ENCODE measurements at regions not wholly inside any gene's neighbourhood (a gene's known extent, or its start where the extent isn't known, plus 50 kb on each side); places are given as distances from the start of the nearest gene placed in this dataset.

DNA sequence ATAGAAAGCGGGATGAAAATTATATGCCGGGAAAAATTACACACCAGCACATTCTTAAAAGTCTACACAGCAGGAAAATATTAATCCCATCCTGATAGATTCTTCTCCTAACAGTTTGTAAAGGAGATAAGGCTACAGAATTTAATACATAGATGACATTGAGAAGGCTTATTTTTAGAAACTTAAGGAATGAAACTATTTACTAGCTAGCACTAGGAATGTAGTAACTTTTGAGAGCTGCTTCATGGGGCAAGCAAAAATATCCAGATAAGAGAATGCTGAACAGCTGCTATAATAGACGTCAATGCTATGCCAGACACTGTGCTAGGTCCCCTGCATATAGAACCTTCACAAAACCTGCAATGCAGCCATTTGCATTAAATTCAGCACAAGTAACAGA is 912.7 kb upstream of the NR2F2 start:
- DNase-seq = no peak

DNA sequence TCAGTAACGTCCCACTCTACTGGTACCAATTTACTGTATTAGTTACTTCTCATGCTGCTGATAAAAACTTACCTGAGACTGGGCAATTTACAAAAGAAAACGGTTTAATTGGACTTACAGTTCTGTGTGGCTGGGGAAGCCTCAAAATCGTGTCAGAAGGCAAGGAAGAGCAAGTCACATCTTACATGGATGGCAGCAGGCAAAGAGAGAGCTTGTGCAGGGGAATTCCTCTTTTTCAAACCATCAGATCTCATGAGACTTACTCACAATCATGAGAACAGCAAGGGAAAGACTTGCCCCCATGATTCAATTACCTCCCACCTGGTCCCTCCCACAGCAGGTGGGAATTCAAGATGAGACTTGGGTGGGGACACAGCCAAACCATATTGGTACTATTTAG is 908.2 kb upstream of the NR2F2 start:
- DNase-seq = no peak

DNA sequence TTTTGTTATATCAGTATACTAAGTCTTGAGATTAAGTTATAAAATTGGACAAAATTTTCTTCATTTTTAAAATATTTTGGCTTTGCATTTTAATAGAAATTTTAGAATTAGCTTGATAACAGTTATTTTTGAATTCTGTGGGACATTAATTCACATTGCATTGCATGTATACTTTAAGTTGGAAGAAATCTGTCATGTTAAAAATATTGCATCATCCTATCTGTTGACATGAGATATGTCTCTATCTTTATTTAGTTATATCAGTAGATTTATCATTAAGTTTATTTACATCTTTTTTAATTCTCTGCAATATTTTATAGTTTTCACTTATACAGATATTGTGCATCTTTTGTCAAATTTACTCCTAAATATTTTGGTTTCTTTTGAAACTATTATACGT is 904.6 kb upstream of the NR2F2 start:
- DNase-seq = no peak

DNA sequence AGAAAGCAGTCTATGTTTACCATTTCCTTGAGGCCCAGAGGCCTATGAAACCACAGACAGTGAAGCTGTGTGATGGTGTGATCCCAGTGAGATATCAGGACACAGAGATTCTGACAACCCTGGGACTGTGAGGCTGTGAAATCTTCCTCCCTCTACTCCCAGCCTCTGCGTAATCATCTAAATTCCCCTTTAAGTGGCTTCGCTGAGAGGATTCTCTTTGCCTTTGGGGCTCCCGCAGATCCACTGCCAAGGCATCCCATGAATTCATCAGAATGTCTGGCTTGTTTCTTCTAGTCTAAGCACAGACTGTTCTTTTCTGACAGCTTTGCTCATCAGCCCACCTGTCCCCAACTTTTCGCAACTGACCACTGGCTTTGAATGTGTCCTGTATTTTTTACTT is 901.2 kb upstream of the NR2F2 start:
- DNase-seq = no peak

DNA sequence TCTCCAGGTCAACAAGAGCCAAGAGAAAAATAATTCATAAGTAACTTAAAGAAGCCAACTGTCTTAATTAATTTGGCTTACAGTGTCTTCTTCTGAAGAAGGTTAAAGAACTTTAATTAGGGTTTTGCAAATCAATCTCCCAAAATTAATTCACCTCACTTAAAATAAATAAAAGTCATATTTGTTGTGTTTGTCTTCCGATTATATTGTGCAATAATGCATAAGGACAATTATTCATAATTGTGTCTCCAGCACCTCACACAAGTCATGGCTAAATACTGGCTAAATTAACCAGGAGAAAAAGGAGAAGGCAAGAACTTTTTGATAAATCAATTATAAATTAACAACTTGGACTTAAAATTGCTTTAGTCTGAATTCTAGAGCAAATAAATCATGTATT is 899.0 kb upstream of the NR2F2 start:
- DNase-seq = no peak

DNA sequence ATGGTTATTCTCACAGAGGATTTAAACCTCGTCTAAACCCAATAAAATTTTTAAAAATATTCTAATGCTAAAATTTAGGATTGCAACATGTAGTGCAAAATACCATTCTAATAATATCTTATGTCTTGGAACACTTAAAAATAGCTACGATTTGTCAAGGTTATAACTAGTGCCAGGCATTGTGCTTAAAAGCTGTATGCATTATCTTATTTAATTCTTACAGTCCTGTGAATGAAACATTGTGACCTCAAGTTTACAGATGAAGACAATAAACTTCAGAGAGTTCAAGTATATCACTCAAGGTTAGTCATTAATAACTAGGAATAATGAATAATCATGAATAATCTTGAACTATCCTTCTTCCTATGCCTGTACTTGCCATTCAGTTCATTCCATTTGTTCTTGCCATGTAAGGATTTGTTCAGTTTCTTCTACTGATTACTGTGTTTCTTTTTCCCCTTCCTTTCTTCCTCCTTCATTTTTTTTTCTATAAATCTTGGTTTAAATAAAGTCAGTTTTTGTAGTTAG is 897.6 kb upstream of the NR2F2 start:
- no peak for DNase-seq

DNA sequence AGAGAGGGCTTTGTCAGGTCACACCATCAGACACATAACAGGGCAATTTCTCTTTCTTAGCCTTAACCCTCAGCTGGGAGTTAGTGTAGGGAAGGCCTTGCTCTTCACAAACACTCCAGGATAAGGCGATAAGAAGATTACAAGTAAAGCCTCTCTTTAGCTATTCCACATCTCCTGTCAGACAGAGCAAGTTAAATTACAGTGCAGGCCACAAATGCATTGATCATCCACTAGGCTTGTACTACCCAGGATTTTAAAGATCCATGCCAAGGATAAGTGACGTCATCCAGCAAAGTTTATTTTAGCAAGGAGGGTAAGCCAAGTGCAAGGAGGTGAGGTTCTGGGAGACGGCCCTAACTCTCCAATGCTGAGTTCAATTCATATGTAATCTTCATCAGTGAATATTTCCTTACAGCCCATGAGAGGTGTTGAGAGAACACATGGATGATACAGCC is 890.6 kb upstream of the NR2F2 start:
- no peak for DNase-seq

DNA sequence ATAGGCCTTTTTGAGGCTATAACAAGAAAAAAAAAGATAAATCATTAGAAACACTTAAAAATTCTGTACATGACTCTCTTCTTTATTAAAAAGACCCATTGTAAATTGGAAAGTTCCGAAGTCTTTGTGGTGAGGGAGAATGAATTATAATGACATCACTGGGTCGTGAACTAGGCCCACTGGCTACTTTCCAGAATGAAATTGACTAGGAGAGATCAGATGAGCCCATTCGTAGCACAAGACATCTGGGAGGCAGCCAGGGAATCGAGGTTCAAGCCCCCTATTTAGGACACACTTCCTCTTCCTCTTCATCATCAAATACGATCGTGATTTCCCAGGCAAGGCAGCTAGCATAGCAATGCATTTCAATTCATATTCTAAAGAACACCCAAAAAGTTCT is 889.8 kb upstream of the NR2F2 start:
- DNase-seq = no peak

DNA sequence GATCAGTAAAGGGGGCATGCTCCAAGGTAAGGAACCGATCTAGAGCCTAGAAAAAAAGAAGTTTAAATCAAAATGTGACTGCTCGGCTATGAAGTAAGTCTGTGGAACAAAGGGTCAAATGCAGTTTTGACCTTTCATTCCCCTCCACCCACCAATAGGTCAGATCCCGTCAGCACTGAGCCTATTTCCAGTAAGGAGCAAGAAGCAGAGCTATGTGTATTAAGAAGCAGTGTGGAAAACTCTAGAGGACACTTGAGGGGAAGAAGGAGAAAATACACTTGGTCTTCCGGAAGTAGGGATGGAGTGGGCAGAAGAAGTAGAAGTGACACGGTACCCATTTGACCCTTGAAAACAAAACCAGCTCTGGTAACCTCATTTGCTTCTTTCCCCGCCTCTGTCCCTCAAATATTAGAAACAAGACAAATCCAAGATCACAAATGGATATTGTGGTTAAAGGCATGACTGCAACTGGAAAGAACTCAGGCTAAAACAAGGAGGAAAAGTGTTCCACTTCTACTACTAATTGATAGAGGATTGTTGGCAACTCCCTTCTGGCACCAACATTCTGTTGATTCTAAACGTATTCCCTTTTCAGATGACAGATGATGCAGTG is 888.3 kb upstream of the NR2F2 start:
- DNase-seq = no peak

DNA sequence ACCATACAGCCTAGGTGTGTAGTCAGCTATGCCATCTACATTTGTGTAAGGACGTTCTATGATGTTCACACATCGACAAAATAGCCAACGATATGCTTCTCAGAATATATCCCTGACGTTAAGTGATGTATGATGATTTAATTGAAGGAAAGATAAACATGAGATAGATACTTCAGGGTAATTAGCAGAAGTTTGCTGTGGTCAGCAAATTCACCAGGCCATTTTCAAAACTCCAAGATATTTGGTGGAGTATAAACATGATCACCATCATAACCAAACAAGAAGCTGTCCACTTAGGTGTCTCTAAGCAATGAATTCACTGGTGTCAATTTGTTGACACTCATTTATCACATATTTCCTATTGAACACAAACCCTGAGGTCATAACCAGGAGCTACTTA is 885.6 kb upstream of the NR2F2 start:
- no peak for DNase-seq

DNA sequence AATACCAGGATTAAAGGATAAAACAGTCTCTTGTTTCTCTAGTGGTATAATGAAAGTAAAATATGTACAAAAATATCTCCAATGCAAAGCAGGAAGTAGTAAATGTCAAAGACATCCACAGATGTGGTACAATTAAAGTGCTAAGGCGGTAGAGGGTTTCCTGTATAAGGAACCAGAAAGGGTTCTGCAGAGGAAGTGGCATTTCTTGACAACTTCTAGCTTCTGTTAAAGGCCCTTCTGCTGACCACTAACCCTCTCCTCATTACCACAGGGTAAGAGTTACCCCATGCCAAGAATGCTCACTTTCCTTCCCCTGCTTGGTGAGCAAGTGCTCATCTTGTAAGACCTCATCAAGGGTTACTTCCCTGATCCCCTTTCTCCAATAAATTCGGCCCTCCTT is 883.6 kb upstream of the NR2F2 start:
- DNase-seq = peak in 1 of 2 experiments; percentile 18

DNA sequence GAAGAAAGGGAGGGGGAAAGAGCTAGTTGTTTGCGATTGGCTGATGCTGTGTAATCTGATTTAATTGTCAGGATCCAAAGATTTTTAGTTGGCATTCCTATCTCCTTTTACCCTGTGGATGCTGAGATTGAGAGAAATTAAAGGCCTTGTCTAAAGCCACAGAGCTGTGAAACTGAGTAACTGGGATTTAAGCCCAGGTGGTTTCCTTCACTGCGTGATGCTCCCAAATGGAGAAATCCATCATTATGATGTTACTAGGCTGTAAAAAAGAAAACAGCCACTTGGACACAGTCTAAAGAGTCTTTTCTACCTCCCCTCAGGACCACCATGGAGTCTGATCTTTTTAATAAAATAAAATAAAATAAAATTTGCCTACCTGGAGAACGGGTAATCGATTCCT is 883.0 kb upstream of the NR2F2 start:
- no peak for DNase-seq

DNA sequence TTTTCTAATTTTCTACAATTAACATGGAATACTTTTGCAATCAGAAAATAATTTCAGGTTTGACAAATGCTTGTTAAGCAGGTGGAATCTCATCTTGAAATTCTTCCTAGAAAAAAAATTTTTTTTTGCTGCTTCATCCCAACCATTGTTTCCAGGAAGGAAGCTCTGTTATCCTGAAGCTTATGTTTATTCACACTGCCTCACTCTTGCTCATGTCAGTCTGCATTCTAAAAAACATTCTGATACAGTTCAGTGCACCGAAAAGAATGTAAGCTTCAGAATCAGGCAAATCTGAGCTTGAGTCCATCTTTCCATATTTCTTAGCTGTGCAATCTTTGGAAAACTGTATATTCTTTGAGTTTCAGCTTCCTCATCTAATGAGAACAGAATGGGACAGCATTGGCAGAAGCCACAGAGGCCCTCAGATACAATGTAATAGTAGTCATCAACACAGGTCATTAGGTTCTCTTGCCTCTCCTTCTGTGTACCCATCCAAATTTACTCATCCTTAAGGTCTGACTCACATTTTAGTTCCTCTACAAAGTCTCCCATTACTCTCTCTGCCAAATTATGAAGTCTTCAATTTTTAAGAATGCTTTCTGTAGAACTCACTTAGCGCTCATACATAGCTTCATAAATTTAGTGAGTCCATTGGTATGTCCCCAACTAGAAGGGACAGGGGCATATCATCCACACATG is 881.8 kb upstream of the NR2F2 start:
- no peak for DNase-seq

DNA sequence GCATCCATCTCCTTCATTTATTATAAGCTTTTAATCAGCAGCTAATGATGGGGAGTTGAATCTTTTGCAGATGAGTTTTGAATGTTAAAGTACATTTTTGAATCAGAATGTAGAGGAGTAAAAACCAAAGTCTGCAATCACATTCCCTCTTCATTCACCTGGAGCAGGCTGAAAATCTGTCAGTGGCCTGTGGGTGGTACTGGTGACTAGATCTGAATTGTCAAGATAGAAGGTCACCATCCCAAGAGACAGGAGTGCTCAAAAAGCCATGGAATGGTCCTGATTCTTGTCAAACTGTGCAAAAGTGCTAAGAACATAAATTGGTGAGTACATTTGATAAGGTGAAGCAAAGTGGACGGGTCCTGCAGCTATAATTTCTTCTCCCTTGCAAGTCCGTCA is 881.3 kb upstream of the NR2F2 start:
- no peak for DNase-seq

DNA sequence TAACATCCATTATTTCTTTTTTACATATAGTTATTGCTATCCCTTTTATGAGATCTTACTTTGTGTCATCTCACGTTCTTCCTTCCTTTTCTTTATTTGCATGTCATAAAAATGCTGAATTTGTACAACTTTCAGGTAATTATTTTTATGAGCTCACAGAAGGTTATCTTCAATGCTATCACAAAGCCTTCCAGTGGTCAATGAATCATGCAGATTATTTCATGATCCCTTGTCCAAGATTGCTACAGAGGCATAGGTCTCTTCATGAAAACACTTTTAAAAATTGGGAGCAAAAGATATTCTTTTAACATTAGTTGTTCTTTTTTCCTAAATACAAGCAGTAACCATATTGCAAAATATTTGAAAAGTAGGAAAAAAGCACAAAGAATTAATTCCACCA is 880.1 kb upstream of the NR2F2 start:
- no peak for DNase-seq

DNA sequence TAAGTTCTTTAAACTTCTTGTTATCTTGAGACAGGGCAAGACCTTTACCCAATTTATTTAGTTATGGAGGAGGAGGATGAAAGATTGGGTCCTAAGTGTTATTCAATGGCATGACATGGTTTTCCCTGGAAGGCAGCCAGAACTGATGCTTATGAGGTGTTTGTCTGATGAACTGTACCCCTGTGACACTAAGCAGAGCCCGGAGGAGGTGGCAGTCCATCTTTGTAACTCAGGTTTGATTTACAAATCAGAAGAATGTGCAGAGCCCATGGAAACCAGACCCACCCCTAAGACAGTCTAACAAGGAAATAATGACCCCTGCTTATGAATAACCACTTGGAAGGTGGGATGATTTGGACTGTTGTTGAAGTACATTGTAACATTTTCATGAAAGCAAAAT is 878.6 kb upstream of the NR2F2 start:
- DNase-seq = no peak

DNA sequence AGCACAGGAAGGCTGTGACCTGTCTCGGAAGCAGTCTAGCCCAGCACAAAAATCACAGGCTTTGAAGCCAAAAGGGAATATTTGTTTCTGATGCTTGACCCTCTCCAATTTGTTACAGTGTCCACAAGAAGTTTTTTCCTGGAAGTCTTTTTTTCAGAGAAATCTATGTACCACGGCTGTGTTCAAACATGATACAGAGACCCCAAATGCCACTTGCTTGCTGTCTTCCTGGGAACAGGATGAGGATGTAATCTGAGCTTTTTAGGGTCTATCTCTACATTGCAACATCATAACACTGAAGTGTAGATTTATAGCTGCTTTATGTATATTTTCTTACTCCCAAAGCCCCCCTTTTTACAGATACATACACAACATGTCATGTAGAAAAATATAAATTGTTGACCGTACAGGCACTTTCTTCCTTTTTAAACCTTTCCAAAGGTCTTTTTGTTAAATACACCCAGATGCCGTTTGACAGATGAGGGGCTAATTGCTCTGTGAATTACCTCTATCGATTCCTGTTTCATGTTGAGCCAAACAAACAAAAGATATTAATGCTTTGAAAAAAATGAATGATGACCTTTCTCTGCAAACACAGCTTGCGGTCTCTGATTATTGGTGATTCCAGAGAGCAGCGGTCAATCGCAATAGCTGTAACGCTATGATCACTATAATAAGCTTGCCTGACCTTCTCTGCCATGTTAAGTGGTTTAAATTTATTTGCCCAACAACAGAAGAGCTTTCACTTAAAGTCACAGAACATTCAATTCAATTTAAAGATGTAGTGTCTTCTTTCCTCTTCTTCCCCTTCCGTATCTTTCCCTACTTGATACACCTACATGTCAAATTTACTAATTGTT is 875.9 kb upstream of the NR2F2 start:
- DNase-seq = no peak

DNA sequence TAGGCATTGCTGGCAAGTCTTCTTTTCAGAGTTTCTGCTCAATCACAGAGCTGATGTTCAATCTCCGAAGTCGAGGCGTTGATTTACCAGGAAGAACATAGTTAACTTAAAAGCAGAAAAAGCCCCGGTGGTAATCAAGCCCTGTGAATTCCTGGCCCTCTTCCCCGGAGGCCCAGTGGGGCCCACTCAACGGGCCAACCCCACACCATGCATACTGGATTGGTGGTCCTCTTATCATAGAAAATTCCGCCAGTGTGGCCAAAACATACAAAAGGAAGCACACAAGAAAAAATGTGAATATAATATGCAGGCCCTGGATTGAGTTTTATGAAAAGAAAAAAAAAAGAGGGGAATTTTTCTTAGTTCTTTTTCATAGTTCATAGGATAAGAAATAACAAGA is 873.0 kb upstream of the NR2F2 start:
- DNase-seq = no peak

DNA sequence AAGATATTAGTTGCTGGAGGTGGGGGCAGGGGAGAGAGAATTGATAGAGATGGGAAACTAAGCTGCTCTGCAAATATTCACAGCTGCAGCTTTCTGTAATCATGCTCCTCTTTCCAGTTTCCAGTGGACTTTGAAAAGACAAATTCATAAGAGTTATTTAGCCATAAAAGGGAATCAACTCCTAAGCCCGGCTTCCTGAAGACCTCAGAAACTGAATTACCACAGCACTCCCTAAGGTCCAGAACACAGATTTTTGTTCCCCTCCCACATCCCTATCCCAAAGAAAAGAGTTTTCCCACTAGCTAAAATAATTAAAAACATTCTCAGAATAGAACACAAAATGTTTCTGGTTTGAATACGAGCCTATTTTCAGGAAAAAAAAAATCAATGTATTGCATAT is 871.8 kb upstream of the NR2F2 start:
- DNase-seq = no peak

DNA sequence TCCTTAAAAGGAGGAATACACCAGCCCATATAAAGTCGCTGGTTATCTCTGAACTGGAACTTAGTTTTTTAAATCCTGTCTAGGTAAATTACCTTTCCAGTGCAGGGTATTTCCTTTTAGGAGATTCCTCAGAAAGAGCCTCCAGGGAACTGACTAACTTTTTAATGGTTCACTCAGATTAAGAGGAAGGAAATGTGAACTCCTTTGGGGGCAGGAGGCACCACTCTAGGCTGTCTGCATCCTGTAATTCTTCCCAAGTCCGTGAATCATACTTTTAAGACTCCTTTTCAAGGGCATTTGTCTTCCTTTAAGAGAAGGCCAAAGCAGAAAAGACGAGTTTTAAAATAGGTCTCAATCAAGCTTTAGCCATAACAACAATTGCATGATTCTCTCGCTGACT is 871.2 kb upstream of the NR2F2 start:
- DNase-seq = no peak

DNA sequence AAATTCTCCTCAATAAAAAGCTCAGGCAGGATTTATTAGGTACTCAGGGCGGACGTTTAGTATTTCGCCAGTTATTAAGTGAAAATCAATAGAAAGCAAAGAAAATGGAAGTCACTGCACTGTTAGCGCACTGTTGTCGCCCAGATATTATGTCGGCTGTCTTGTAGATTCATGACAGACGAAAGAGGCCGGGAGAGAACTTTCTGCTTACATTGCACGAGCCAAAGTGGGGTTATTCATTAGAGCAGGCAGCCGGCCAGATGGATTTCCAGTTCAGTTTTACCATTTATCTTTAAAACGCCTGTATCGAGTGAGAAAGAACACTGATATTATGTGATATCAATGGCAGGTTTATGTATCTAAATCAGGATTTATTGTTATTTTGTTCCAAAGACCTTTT is 866.0 kb upstream of the NR2F2 start:
- DNase-seq = no peak

DNA sequence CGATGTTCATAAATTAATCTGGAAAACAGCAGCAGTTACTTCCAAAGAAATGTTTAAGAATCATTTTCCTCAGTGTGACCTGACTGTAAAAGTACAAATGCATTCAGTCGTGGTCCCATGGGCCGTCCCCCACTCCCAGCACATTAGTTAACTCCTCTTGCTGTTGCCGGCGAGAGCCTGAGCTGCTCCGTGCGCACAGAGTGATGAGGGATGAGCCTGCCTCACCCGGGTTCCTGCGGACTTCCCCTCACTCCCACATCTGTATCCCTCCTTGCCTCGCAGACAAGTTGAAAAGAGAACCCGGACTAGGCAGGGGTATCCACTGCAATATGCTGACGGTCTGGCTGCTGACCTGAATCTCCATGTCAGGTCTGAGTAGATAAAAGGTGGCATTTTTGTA is 861.7 kb upstream of the NR2F2 start:
- no peak for DNase-seq

DNA sequence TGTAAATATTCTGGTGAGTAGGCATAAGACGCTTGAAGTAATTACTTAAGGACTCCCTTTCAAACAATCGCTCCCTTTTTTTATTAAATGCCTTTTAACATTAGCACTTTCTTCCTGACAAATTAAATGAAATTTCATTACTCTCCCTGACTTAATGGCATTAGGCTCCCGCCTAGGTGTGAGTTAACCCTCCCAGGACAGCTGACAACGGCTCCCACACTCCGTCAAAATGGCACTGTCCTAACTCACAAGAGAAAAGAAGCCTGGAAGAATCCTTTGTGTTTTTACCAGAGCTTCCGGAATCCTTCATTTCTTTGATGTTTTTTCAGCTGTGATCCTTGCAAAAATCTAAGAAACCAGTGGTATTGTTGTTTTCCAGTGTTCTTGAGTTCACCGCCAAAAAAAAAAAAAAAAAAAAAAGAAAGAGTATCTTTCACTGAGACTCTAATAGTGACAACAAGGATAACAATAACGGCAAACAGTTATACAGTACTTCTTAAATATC is 861.0 kb upstream of the NR2F2 start:
- DNase-seq = no peak

DNA sequence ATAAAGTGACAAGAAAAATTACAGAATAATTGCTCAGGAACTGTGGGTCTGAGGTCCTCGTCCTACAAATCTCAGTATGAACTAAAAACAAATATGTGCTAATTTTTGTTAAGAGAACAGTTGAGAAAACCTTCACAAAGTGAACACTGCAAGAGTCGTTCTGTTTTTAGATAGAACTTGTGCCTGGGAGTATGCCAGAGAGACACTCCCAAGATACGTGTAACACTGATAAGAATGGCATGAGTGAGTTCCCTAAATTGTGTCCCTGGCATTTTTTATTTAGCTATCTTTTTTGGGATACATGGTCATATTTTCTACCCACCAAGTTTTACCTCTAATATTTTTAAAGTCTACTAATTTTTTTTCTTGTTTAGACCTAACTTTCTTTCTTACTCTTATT is 860.0 kb upstream of the NR2F2 start:
- no peak for DNase-seq
